IgD-negative memory B cell (primary cell): ENCODE measurements at regions not wholly inside any gene's neighbourhood (a gene's known extent, or its start where the extent isn't known, plus 50 kb on each side); places are given as distances from the start of the nearest gene placed in this dataset.
"Not testable (repeated sequence)": the region's sequence is repeated elsewhere in the genome, so short reads cannot be mapped to it uniquely, and the experiment has no call there.

Source experiments
- H3K27ac Mint-ChIP-seq, 3 donors: one replicate each; pipeline ENCODE4 v1.8.0; 2020 to 2022; ENCODE audit warnings: mild to moderate bottlenecking in 3 of 3, mixed read lengths in 3 of 3, moderate library complexity in 1 of 3
- H3K27me3 Mint-ChIP-seq: one replicate; pipeline ENCODE4 v1.8.0; 2021; ENCODE audit warnings: mixed read lengths
- H3K36me3 Mint-ChIP-seq: one replicate; pipeline ENCODE4 v1.8.0; 2020; ENCODE audit warnings: mild to moderate bottlenecking, mixed read lengths
- H3K4me1 Mint-ChIP-seq, 3 donors: one replicate each; pipeline ENCODE4 v1.8.0; 2020 to 2022; ENCODE audit warnings: mixed read lengths in 3 of 3, mild to moderate bottlenecking in 1 of 3
- H3K4me3 Mint-ChIP-seq, 4 donors: one replicate each; pipeline ENCODE4 v1.8.0; 2020 to 2022; ENCODE audit warnings: mild to moderate bottlenecking in 4 of 4, mixed read lengths in 4 of 4, moderate library complexity in 3 of 4
- H3K9me3 Mint-ChIP-seq, 3 donors: one replicate each; pipeline ENCODE4 v1.8.0; 2020 to 2021; ENCODE audit warnings: mixed read lengths in 3 of 3, mild to moderate bottlenecking in 1 of 3

GRCh38 chr20:29516847-29517246, 1740.6 kb upstream of the DEFB115 start:
- H3K4me1 Mint-ChIP-seq, H3K27ac Mint-ChIP-seq, H3K4me3 Mint-ChIP-seq, H3K27me3 Mint-ChIP-seq, H3K36me3 Mint-ChIP-seq, H3K9me3 Mint-ChIP-seq: not testable (repeated sequence)

- H3K9me3 Mint-ChIP-seq, H3K27me3 Mint-ChIP-seq, H3K4me3 Mint-ChIP-seq, H3K4me1 Mint-ChIP-seq, H3K36me3 Mint-ChIP-seq, H3K27ac Mint-ChIP-seq: not testable (repeated sequence)
Measured at GRCh38 chr20:29519610-29520241, 1737.7 kb upstream of the DEFB115 start.

GRCh38 chr20:29533566-29534177, 1723.8 kb upstream of the DEFB115 start:
- not testable (repeated sequence) for H3K9me3 Mint-ChIP-seq, H3K4me1 Mint-ChIP-seq, H3K36me3 Mint-ChIP-seq, H3K4me3 Mint-ChIP-seq, H3K27ac Mint-ChIP-seq, H3K27me3 Mint-ChIP-seq

- not testable (repeated sequence) for H3K4me3 Mint-ChIP-seq, H3K4me1 Mint-ChIP-seq, H3K27me3 Mint-ChIP-seq, H3K27ac Mint-ChIP-seq, H3K36me3 Mint-ChIP-seq, H3K9me3 Mint-ChIP-seq
Measured at GRCh38 chr20:29566901-29567635, 1690.4 kb upstream of the DEFB115 start.

- not testable (repeated sequence) for H3K4me3 Mint-ChIP-seq, H3K36me3 Mint-ChIP-seq, H3K4me1 Mint-ChIP-seq, H3K9me3 Mint-ChIP-seq, H3K27ac Mint-ChIP-seq, H3K27me3 Mint-ChIP-seq
Measured at GRCh38 chr20:29567671-29568070, 1689.8 kb upstream of the DEFB115 start.

- not testable (repeated sequence) for H3K4me1 Mint-ChIP-seq, H3K9me3 Mint-ChIP-seq, H3K27ac Mint-ChIP-seq, H3K36me3 Mint-ChIP-seq, H3K27me3 Mint-ChIP-seq, H3K4me3 Mint-ChIP-seq
Measured at GRCh38 chr20:29570126-29570525, 1687.3 kb upstream of the DEFB115 start.

GRCh38 chr20:29589530-29589929, 1667.9 kb upstream of the DEFB115 start:
- not testable (repeated sequence) for H3K27me3 Mint-ChIP-seq, H3K27ac Mint-ChIP-seq, H3K4me3 Mint-ChIP-seq, H3K4me1 Mint-ChIP-seq, H3K36me3 Mint-ChIP-seq, H3K9me3 Mint-ChIP-seq

- not testable (repeated sequence) for H3K27me3 Mint-ChIP-seq, H3K36me3 Mint-ChIP-seq, H3K9me3 Mint-ChIP-seq, H3K4me1 Mint-ChIP-seq, H3K4me3 Mint-ChIP-seq, H3K27ac Mint-ChIP-seq
Measured at GRCh38 chr20:29604163-29604562, 1653.3 kb upstream of the DEFB115 start.

- not testable (repeated sequence) for H3K27me3 Mint-ChIP-seq, H3K27ac Mint-ChIP-seq, H3K4me1 Mint-ChIP-seq
Measured at GRCh38 chr20:29606171-29606570, 1651.3 kb upstream of the DEFB115 start.

GRCh38 chr20:29629395-29629794, 1628.1 kb upstream of the DEFB115 start:
- H3K4me1 Mint-ChIP-seq, H3K4me3 Mint-ChIP-seq, H3K27me3 Mint-ChIP-seq, H3K27ac Mint-ChIP-seq, H3K36me3 Mint-ChIP-seq: not testable (repeated sequence)
- H3K9me3 Mint-ChIP-seq = peaks cover 0 to 35% (median 6%) of the 10 kb centered on the region in 3 donors

More at GRCh38 chr20:29606171-29606570, 1651.3 kb upstream of the DEFB115 start:
- not testable (repeated sequence) for H3K9me3 Mint-ChIP-seq, H3K4me3 Mint-ChIP-seq, H3K36me3 Mint-ChIP-seq
